ENCODE measurements at regions not wholly inside any gene's neighbourhood (a gene's known extent, or its start where the extent isn't known, plus 50 kb on each side); places are given as distances from the start of the nearest gene placed in this dataset.

DNA sequence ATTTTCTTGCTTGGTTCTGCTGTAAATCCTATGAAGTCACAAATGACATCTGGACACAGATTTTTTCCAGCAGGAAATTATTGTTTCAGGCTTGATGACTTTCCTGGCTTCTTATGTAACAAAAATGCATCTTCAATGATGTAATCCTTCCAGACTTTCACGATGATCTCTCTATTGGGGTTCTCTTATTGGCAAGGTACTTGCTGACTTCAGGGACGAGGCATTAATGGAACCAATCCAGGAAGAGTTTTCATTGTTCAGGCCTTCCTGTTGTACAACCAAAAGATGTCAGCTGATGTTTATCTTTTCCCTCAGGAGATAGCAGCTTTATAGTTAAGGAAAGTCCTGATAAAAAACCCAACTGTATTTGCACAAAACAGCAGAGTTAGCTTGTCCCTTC, 118.5 kb upstream of the MMS22L start:
- H3K9me3 ChIP-seq (ENCODE audit: insufficient read depth in 2 of 2, low read depth in 1 of 2, low read length in 1 of 2): no peaks in the 10 kb centered on the region
- no peaks in the 10 kb centered on the region for H3K79me2 ChIP-seq (ENCODE audit: control insufficient read depth in 1 of 2, insufficient read depth in 2 of 2, low read length in 2 of 2)
- no peak overlapping the region for H3K23ac ChIP-seq (ENCODE audit: insufficient read length)
- no peak overlapping the region for H4K91ac ChIP-seq (replicated peaks; ENCODE audit: insufficient read length, low read length)
- POLR2A ChIA-PET (ENCODE audit: partially characterized antibody): no interaction called here
- no peak overlapping the region for H4K5ac ChIP-seq (ENCODE audit: insufficient read length, low read depth, low read length)
- DNase-seq (ENCODE audit: low read depth in 1 of 2, low spot score in 2 of 2): no peak
- H2BK15ac ChIP-seq (ENCODE audit: low read length): no peak overlapping the region
- no peak overlapping the region for H2AK5ac ChIP-seq (ENCODE audit: low read depth, low read length)
- CTCF ChIA-PET (ENCODE audit: partially characterized antibody): no interaction called here
- H3K27me3 ChIP-seq (replicated peaks in 1 of 4; ENCODE audit: control insufficient read depth in 3 of 4, extremely low read depth in 1 of 4, insufficient read depth in 3 of 4, low read length in 3 of 4): no peaks in the 10 kb centered on the region
- no peak for FAIRE-seq
- H3K18ac ChIP-seq (ENCODE audit: extremely low read depth, low read length): no peak overlapping the region
- TF ChIP-seq EZH2 (IDR thresholded peaks at IDR 0.05; ENCODE audit: low read depth, low read length, severe bottlenecking) (no peak), NANOG (IDR thresholded peaks at IDR 0.05; ENCODE audit: insufficient read depth, low read depth, low read length, poor library complexity, severe bottlenecking) (no peak), CREB1 (IDR thresholded peaks at IDR 0.05) (no peak), RBBP5 (IDR thresholded peaks at IDR 0.05; ENCODE audit: borderline replicate concordance, low read depth, low read length) (no peak), BCL11A (IDR thresholded peaks at IDR 0.05; ENCODE audit: low read depth in 2 of 2, low read length in 2 of 2) (no peak), EP300 (IDR thresholded peaks at IDR 0.05; ENCODE audit: borderline replicate concordance in 1 of 2, low read depth in 2 of 2, low read length in 2 of 2) (no peak), CHD1 (IDR thresholded peaks at IDR 0.05; ENCODE audit: low read depth, low read length) (no peak), KDM4A (IDR thresholded peaks at IDR 0.05; ENCODE audit: low read depth, low read length, severe bottlenecking) (no peak)
- no peak overlapping the region for H3K4me2 ChIP-seq (ENCODE audit: insufficient read depth in 1 of 2, low read depth in 2 of 2, low read length in 2 of 2)
- H3K9ac ChIP-seq (replicated peaks in 1 of 4; ENCODE audit: extremely low read depth in 1 of 4, low read depth in 3 of 4, low read length in 3 of 4): no peak overlapping the region
- WGBS, 2 experiments (ENCODE audit: extremely low coverage in 1 of 2, insufficient coverage in 1 of 2, insufficient read length in 1 of 2, insufficient replicate concordance in 2 of 2, low coverage in 1 of 2, low lambda C conversion rate in 2 of 2, missing lambda C conversion rate in 1 of 2): 77% methylated on average over 2 of the region's 2 CpGs; no CpG with 5 or more reads in 1 of the 2 experiments
- no peak overlapping the region for H2AFZ ChIP-seq (ENCODE audit: low read length)
- no peaks in the 10 kb centered on the region for H3K23me2 ChIP-seq (ENCODE audit: low read depth, low read length)
- no peak overlapping the region for H2BK120ac ChIP-seq (replicated peaks; ENCODE audit: low read depth, low read length)
- no peaks in the 10 kb centered on the region for H3K36me3 ChIP-seq (ENCODE audit: control insufficient read depth in 2 of 4, insufficient read depth in 4 of 4, low read length in 3 of 4)
- no peak overlapping the region for H3K56ac ChIP-seq (replicated peaks; ENCODE audit: insufficient read length, low read depth, low read length)
- H2BK5ac ChIP-seq (ENCODE audit: low read depth, low read length): no peak overlapping the region
- no peak overlapping the region for H2BK12ac ChIP-seq (ENCODE audit: low read depth, low read length)
- H4K20me1 ChIP-seq (replicated peaks in 1 of 2; ENCODE audit: control insufficient read depth in 1 of 2, insufficient read depth in 2 of 2, low read length in 2 of 2): no peaks in the 10 kb centered on the region
- no peak overlapping the region for H3K27ac ChIP-seq (ENCODE audit: low read depth, low read length)
- H2BK20ac ChIP-seq (ENCODE audit: low read length): no peak overlapping the region
- H3K4me3 ChIP-seq (ENCODE audit: extremely low read depth in 1 of 4, insufficient read depth in 2 of 4, low read depth in 3 of 4, low read length in 4 of 4): no peak overlapping the region
- H3K4me1 ChIP-seq (replicated peaks in 1 of 4; ENCODE audit: control insufficient read depth in 3 of 4, insufficient read depth in 4 of 4, low read length in 3 of 4): no peaks in the 10 kb centered on the region
- H3K14ac ChIP-seq (ENCODE audit: insufficient read length): no peak overlapping the region
- H3K4ac ChIP-seq (replicated peaks; ENCODE audit: insufficient read length, low read depth, low read length): no peak overlapping the region
- H4K8ac ChIP-seq (ENCODE audit: extremely low read depth, insufficient read depth, low read length): no peak overlapping the region
- H3K79me1 ChIP-seq (ENCODE audit: low read depth, low read length): no peaks in the 10 kb centered on the region
